Kidney tubule cell (primary cell): ENCODE measurements at regions not wholly inside any gene's neighbourhood (a gene's known extent, or its start where the extent isn't known, plus 50 kb on each side); places are given as distances from the start of the nearest gene placed in this dataset.

Experiments
- DNase-seq: peaks from one replicate; pipeline ENCODE4 v3.0.0-alpha.2; 2018; ENCODE audit warnings: low spot score

- no peak for DNase-seq
These were observed 414.9 kb downstream of the PLCL1 start for GRCh38 chr2:198219292-198219691.

DNA sequence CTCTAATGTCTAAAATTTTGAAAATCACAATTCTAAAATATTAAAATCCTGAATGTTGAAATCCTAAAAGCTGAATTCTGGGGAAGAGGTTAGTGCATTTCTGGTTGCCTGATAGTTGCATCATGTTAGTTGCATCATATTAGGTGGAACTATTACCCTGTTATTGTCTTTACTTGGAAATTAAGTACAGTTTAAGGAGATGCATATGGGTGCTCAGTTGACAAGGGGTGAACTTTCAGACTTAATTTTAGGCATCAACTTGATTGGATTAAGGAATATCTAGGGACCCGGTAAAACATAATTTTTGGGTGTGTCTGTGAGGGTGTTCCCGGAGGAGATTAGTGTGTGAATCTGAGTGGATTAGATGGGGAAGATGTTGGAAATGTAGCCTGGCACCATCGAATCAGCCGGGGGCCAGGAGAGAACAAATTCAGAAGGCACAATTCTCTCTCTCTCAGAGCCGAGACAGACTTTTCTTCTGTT lies 409.8 kb downstream of the PLCL1 start:
- DNase-seq = no peak

DNA sequence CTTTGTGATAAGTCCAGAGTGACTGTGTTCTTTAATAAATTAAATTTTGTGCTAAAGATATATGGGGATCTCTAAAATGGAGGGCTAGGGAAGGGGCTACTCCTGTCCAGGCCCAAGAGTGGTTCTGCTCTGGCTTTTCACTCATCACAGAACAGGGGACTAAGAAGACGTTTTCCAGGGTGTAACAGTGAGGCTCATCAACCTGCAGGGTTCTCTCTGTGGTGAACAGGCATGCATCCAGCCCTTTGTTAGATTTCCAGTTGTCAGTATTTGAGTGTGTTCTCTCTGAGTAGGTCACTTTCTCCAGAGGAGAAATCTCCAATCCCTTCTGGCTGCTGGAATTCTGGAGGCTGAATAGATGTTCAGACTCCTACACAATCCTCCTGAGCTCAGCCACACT lies 408.9 kb downstream of the PLCL1 start:
- DNase-seq = no peak

DNA sequence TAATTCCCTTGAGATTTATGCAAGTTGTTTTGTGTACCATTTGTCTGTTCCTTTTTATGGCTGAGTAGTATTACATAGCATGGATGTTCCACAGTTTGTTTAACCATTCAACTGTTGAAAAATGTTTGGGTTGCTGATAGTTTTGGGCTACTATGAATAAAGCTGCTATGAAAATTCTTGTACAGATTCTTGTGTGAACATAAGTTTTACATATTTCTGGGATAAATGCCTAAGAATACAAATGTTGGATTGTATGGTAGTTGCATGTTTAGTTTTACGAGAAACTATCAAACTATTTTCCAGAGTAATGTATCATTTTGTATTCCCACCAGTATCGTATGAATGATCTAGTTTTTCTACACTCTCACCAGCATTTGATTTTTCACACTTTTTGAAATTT lies 407.3 kb downstream of the PLCL1 start:
- DNase-seq = no peak

DNA sequence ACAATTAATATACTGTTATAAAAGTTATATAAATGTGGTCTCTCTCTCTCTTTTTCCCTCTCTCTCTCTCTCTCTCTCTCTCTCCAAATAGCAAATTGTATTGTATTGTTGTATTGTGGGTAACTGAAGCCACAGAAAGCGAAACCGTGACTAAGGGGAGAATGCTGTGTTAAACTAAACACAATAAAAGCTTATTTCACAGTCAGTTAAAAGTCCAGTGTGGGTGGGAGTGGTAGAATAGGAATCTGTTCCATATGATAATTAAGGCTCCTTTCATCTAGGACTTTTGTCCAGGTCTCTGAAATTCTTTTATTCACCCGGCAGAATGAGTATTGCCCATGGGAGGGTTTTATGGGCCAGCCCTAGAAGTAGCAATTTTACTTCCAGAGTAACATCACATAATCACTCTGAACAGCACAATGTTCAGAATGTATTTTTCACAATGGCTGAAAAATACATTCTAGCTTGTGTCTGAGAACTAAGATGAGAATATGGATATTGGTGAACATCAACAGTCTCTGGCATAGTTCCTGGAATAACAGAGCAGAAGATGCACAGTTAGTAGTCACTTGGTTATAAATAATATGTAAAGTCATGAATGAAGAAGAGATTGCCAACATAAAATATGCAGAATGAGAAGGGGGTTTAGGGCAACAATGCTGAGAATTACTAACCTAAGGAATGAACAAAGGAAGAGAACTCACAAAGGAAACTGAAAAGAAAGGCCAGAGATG lies 399.1 kb downstream of the PLCL1 start:
- no peak for DNase-seq
